Hepatocyte (in vitro differentiated cells): ENCODE measurements at regions not wholly inside any gene's neighbourhood (a gene's known extent, or its start where the extent isn't known, plus 50 kb on each side); places are given as distances from the start of the nearest gene placed in this dataset.

Experiments used
- EZH2 ChIP-seq: fragments of 200-600 bp; sonication (generic); IDR thresholded peaks from 2 replicates; pipeline ENCODE4 v1.6.1; 2016; ENCODE audit warnings: antibody characterized with exemption, mild to moderate bottlenecking, borderline replicate concordance
- EZH2phosphoT487 ChIP-seq: fragments of 200-600 bp; sonication (generic); IDR thresholded peaks from one replicate; pipeline ENCODE4 v1.6.1; 2018; ENCODE audit warnings: antibody characterized with exemption, mild to moderate bottlenecking, low read depth, moderate library complexity; ENCODE audit not compliant: unreplicated experiment, severe bottlenecking
- TF ChIP-seq, protein P1 (sequence below): fragments of 200-600 bp; sonication (generic); IDR thresholded peaks from 2 replicates; pipeline ENCODE4 v1.5.1; 2016; ENCODE audit warnings: antibody characterized with exemption, mild to moderate bottlenecking; ENCODE audit not compliant: poor library complexity

DNA sequence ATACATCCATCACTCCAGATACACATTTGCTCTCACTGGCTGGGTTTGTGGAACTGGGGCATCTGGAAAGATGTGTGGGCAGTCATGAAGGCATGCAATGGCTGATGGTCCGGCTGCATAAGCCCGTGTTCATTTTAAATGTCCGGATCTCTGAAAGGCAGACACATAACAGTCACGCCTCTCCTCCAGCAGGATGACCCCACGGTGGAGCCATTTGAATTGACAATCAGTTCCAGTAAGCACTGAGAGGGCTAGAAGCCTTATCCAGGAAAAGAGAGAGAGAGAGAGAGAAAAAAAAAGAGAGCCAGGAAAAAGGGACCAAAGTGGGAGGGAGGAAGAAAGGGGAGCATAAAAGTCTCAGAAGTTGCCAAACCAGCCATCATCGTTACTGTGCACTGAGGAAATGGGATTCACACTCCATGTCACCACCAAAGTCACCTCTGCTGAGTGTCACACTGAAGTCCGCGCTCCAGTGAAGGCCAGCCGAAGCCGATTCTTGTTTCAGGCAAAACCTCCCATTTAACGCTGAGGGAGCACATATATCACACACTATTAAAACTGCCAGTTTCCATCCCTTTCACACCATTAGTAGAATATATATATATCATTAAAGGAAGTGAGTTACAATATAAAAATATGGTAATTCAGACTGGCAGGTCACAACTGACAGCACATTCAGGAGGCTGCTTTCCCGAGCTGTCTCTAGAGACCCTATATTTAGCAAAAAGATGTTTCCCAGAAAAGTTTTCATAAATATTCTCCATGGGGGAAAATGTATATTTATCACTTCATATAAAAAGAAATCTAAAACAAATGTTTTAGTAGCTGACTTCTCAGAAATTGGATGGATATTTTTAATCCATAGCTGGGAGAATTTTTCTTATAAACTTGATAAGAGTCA is 142.0 kb downstream of the ACTR3 start:
- TF ChIP-seq EZH2: no peak
- TF ChIP-seq, protein P1, sequence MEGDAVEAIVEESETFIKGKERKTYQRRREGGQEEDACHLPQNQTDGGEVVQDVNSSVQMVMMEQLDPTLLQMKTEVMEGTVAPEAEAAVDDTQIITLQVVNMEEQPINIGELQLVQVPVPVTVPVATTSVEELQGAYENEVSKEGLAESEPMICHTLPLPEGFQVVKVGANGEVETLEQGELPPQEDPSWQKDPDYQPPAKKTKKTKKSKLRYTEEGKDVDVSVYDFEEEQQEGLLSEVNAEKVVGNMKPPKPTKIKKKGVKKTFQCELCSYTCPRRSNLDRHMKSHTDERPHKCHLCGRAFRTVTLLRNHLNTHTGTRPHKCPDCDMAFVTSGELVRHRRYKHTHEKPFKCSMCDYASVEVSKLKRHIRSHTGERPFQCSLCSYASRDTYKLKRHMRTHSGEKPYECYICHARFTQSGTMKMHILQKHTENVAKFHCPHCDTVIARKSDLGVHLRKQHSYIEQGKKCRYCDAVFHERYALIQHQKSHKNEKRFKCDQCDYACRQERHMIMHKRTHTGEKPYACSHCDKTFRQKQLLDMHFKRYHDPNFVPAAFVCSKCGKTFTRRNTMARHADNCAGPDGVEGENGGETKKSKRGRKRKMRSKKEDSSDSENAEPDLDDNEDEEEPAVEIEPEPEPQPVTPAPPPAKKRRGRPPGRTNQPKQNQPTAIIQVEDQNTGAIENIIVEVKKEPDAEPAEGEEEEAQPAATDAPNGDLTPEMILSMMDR: no peak
- TF ChIP-seq EZH2phosphoT487: no peak
